Loucy (cell line): ENCODE measurements at regions not wholly inside any gene's neighbourhood (a gene's known extent, or its start where the extent isn't known, plus 50 kb on each side); places are given as distances from the start of the nearest gene placed in this dataset.

ENCODE experiments used
- EZH2phosphoT487 ChIP-seq: fragments of 200-600 bp; IDR thresholded peaks from 2 replicates; pipeline ENCODE4 v1.6.1; 2018; ENCODE audit warnings: antibody characterized with exemption, mild to moderate bottlenecking, moderate library complexity, borderline replicate concordance
- TF ChIP-seq, protein P1 (sequence below): fragments of 200-600 bp; sonication (generic); conservative IDR thresholded peaks from 2 replicates; pipeline ENCODE4 v1.5.1; 2014; ENCODE audit warnings: mild to moderate bottlenecking, antibody characterized with exemption, low read length

- TF ChIP-seq, protein P1, sequence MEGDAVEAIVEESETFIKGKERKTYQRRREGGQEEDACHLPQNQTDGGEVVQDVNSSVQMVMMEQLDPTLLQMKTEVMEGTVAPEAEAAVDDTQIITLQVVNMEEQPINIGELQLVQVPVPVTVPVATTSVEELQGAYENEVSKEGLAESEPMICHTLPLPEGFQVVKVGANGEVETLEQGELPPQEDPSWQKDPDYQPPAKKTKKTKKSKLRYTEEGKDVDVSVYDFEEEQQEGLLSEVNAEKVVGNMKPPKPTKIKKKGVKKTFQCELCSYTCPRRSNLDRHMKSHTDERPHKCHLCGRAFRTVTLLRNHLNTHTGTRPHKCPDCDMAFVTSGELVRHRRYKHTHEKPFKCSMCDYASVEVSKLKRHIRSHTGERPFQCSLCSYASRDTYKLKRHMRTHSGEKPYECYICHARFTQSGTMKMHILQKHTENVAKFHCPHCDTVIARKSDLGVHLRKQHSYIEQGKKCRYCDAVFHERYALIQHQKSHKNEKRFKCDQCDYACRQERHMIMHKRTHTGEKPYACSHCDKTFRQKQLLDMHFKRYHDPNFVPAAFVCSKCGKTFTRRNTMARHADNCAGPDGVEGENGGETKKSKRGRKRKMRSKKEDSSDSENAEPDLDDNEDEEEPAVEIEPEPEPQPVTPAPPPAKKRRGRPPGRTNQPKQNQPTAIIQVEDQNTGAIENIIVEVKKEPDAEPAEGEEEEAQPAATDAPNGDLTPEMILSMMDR: no peak
- no peak for TF ChIP-seq EZH2phosphoT487
Measured at GRCh38 chr7:33720870-33721269, 184.5 kb upstream of the BMPER start.
